B cell (primary cell): ENCODE measurements at regions not wholly inside any gene's neighbourhood (a gene's known extent, or its start where the extent isn't known, plus 50 kb on each side); places are given as distances from the start of the nearest gene placed in this dataset.

ENCODE experiments used
- EZH2 ChIP-seq: IDR thresholded peaks from 2 replicates; pipeline ENCODE4 v1.6.1; 2012; ENCODE audit warnings: borderline replicate concordance, low read depth, mild to moderate bottlenecking, moderate library complexity, low read length; ENCODE audit not compliant: insufficient read depth, poor library complexity, severe bottlenecking
- TF ChIP-seq, protein P1 (sequence below): fragments of 200-600 bp; IDR thresholded peaks from one replicate; pipeline ENCODE4 v1.8.0; 2022; ENCODE audit warnings: antibody characterized with exemption, mild to moderate bottlenecking

DNA sequence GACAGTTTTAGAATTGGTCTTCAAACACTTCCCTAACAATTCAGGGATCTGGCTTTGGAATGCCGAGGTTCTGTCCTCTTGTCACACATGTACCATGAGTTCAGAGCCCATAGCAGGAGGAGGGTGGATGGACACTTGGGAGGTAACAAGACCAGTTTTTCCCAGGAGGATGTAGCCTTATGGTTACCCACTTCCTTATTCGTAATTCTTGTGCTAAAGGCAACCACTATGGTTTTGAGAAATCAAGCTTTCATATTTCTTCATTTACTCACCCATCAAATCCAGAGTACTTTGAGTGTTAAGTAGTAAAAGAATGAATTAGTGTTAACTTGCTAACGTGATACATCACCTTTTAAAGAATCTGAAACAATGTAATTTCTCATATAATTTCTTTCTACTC lies 479.6 kb upstream of the ALCAM start:
- TF ChIP-seq, protein P1, sequence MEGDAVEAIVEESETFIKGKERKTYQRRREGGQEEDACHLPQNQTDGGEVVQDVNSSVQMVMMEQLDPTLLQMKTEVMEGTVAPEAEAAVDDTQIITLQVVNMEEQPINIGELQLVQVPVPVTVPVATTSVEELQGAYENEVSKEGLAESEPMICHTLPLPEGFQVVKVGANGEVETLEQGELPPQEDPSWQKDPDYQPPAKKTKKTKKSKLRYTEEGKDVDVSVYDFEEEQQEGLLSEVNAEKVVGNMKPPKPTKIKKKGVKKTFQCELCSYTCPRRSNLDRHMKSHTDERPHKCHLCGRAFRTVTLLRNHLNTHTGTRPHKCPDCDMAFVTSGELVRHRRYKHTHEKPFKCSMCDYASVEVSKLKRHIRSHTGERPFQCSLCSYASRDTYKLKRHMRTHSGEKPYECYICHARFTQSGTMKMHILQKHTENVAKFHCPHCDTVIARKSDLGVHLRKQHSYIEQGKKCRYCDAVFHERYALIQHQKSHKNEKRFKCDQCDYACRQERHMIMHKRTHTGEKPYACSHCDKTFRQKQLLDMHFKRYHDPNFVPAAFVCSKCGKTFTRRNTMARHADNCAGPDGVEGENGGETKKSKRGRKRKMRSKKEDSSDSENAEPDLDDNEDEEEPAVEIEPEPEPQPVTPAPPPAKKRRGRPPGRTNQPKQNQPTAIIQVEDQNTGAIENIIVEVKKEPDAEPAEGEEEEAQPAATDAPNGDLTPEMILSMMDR = no peak
- no peak for TF ChIP-seq EZH2
